ENCODE measurements at regions not wholly inside any gene's neighbourhood (a gene's known extent, or its start where the extent isn't known, plus 50 kb on each side); places are given as distances from the start of the nearest gene placed in this dataset.

DNA sequence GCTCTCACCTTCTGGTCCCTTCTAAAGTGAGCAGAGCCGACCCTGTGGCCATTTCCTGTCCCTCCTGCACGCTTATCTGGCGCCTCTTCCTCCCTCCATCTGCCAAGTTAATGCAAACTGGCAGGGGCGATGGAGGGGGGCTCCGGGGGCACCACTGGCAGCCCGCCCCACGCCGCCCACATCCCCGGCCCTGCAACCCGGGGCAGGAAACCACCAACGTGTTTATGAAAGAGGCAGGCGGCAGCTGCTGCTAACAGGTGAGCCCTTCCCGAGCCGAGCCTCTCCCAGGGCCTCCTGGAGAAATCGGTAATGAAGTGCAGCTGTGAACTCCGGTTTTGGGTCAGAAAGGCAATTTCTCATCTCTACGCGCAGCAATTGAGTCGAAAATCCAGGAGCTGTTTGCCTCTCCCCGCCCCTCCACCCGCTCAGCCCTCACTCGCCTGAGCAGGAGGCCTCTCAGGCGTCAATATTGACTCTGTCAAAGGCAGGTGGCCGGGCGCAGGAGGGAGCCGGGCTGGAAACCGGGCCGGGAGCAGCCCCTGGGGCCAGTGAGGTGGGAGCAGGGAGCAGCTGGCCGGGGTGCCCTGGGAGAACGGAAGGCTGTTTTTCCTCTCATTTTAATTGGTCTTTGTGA, 164.4 kb upstream of the GSE1 start:
- Histone ChIP-seq H3K18ac (ENCODE audit: low read depth, low read length) (no peak overlapping the region), H2BK20ac (ENCODE audit: low read depth, low read length) (no peak overlapping the region), H2AK5ac (ENCODE audit: low read depth, low read length) (no peak overlapping the region), H3K9ac (ENCODE audit: low read depth, low read length) (no peak overlapping the region), H4K91ac (ENCODE audit: insufficient read depth, low read depth, low read length) (no peak overlapping the region), H3K14ac (replicated peaks; ENCODE audit: low read depth, low read length) (no peak overlapping the region), H2BK5ac (ENCODE audit: low read depth, low read length, poor library complexity, severe bottlenecking) (no peak overlapping the region), H3K79me1 (ENCODE audit: low read depth in 1 of 2, low read length in 2 of 2) (peaks cover 4 to 6% of the 10 kb centered on the region in 2 experiments; a peak in 1 of 4 replicates), H3K27ac (ENCODE audit: insufficient read depth, low read length) (no peak overlapping the region), H3K4me2 (ENCODE audit: low read depth, low read length) (no peak overlapping the region), H3K4ac (ENCODE audit: low read depth, low read length) (no peak overlapping the region), H2BK120ac (ENCODE audit: low read depth, low read length) (no peak overlapping the region), H3K27me3 (ENCODE audit: control insufficient read depth, insufficient read depth, low read length) (no peaks in the 10 kb centered on the region), H2AK9ac (replicated peaks; ENCODE audit: low read depth, low read length, poor library complexity) (no peak overlapping the region), H3K4me1 (ENCODE audit: control insufficient read depth, insufficient read depth, low read length) (no peaks in the 10 kb centered on the region), H2AFZ (replicated peaks; ENCODE audit: low read length, poor library complexity) (no peak overlapping the region), H3K9me3 (ENCODE audit: control insufficient read depth, insufficient read depth, low read length) (no peaks in the 10 kb centered on the region), H3K9me1 (ENCODE audit: insufficient read depth, low read length) (no peaks in the 10 kb centered on the region), H3K36me3 (ENCODE audit: control insufficient read depth, insufficient read depth, low read length) (no peaks in the 10 kb centered on the region), H3K23ac (ENCODE audit: low read depth, low read length) (no peak overlapping the region), H3K4me3 (ENCODE audit: insufficient read depth, low read depth, low read length) (no peak overlapping the region), H4K8ac (ENCODE audit: low read depth in 2 of 2, low read length in 2 of 2) (no peak overlapping the region), H4K20me1 (ENCODE audit: insufficient read depth, low read length) (peaks cover 68% of the 10 kb centered on the region), H3K56ac (ENCODE audit: extremely low read depth, insufficient read depth, low read length) (no peak overlapping the region), H4K5ac (ENCODE audit: low read depth, low read length) (no peak overlapping the region), H2BK15ac (ENCODE audit: low read depth, low read length) (no peak overlapping the region)
- CTCF ChIA-PET = interaction anchor here (0.7 kb wide), 1 partner anchor 12 kb away, joined by 3 read pairs; no protein-coding TSS in a partner anchor
- intact Hi-C loops (cut with micrococcal nuclease) = no loop called here
- in situ Hi-C loops (cut with MboI; ENCODE audit: low sequenced_read_pairs) = no loop called here
- DNase-seq (no peak), ATAC-seq (ENCODE audit: low read depth) (no peak)
- WGBS, 2 experiments (ENCODE audit: extremely low coverage in 2 of 2, insufficient read length in 1 of 2) = 68% methylated on average over 6 of the region's 30 CpGs; no CpG with 5 or more reads in 1 of the 2 experiments
- BruUV-seq (replicated peaks) = no TSS peak
- no peak for TF ChIP-seq USF2 (IDR thresholded peaks at IDR 0.05; ENCODE audit: low read depth, low read length)
- no peak for TF ChIP-seq MAFK (IDR thresholded peaks at IDR 0.05; ENCODE audit: low read depth, low read length)
- no peak for TF ChIP-seq POLR2A (IDR thresholded peaks at IDR 0.05; ENCODE audit: low read depth, low read length)
- TF ChIP-seq FOS (IDR thresholded peaks at IDR 0.05; ENCODE audit: low read depth, low read length) = no peak
- no peak for TF ChIP-seq SMC3 (IDR thresholded peaks at IDR 0.05; ENCODE audit: low read depth, low read length)
- no peak for TF ChIP-seq MAZ (IDR thresholded peaks at IDR 0.05; ENCODE audit: borderline replicate concordance, low read depth, low read length)
- TF ChIP-seq NFE2L2 (IDR thresholded peaks at IDR 0.05; ENCODE audit: low read depth, low read length) = no peak
- no peak for TF ChIP-seq ELK1 (IDR thresholded peaks at IDR 0.05; ENCODE audit: borderline replicate concordance, low read depth, low read length)
- no peak for TF ChIP-seq CEBPB (IDR thresholded peaks at IDR 0.05; ENCODE audit: low read depth, low read length)
- no peak for TF ChIP-seq BHLHE40 (IDR thresholded peaks at IDR 0.05; ENCODE audit: low read depth, low read length)
- no peak for TF ChIP-seq RCOR1 (IDR thresholded peaks at IDR 0.05; ENCODE audit: insufficient replicate concordance, low read length)
- no peak for TF ChIP-seq CHD1 (IDR thresholded peaks at IDR 0.05; ENCODE audit: low read depth, low read length)
- no peak for TF ChIP-seq RAD21 (IDR thresholded peaks at IDR 0.05; ENCODE audit: low read length)
- no peak for TF ChIP-seq MXI1 (IDR thresholded peaks at IDR 0.05; ENCODE audit: borderline replicate concordance, low read depth, low read length)
- POLR2A ChIA-PET (ENCODE audit: unreplicated experiment) = no interaction called here
- dilution Hi-C loops (cut with HindIII; ENCODE audit: low sequenced_read_pairs, unreplicated experiment) = no loop called here

Data from IMR-90 (cell line).